ENCODE measurements at regions not wholly inside any gene's neighbourhood (a gene's known extent, or its start where the extent isn't known, plus 50 kb on each side); places are given as distances from the start of the nearest gene placed in this dataset.

- TF ChIP-seq HES4 (CRISPR knock-in tag; IDR thresholded peaks at IDR 0.05; ENCODE audit: borderline replicate concordance) (no peak), ZNF776 (CRISPR knock-in tag; IDR thresholded peaks at IDR 0.05) (no peak), POLR2A (IDR thresholded peaks at IDR 0.05; ENCODE audit: insufficient read depth in 1 of 2, low read depth in 2 of 2, low read length in 2 of 2) (no peak), CTCF (CRISPR knock-in tag; IDR thresholded peaks at IDR 0.05) (no peak), NR1H2 (CRISPR knock-in tag; IDR thresholded peaks at IDR 0.05; ENCODE audit: borderline replicate concordance, low read depth) (no peak)
These were observed 150.2 kb upstream of the SLCO3A1 start for GRCh38 chr15:91703274-91703673.

All from HepG2 (cell line).